Thyroid gland (tissue), 4 donors: ENCODE measurements at regions not wholly inside any gene's neighbourhood (a gene's known extent, or its start where the extent isn't known, plus 50 kb on each side); places are given as distances from the start of the nearest gene placed in this dataset.

Experiments used
- POLR2A ChIP-seq, 2 donors: fragments of 450-650 bp; IDR thresholded peaks; one replicate each; pipeline ENCODE4 v1.6.1; 2017; ENCODE audit warnings: antibody characterized with exemption in 2 of 2, mild to moderate bottlenecking in 2 of 2, moderate library complexity in 1 of 2
- TF ChIP-seq, protein P1 (sequence below), 6 experiments: fragments of 200-600 bp in 3 of 6; fragments of 450-650 bp in 3 of 6; sonication (generic) in 3 of 6; IDR thresholded peaks; one replicate each; pipeline ENCODE4 v1.5.1; 2016 to 2019; ENCODE audit warnings: antibody characterized with exemption in 6 of 6, mild to moderate bottlenecking in 2 of 6, inconsistent platforms in 1 of 6, moderate library complexity in 1 of 6

- TF ChIP-seq, protein P1, sequence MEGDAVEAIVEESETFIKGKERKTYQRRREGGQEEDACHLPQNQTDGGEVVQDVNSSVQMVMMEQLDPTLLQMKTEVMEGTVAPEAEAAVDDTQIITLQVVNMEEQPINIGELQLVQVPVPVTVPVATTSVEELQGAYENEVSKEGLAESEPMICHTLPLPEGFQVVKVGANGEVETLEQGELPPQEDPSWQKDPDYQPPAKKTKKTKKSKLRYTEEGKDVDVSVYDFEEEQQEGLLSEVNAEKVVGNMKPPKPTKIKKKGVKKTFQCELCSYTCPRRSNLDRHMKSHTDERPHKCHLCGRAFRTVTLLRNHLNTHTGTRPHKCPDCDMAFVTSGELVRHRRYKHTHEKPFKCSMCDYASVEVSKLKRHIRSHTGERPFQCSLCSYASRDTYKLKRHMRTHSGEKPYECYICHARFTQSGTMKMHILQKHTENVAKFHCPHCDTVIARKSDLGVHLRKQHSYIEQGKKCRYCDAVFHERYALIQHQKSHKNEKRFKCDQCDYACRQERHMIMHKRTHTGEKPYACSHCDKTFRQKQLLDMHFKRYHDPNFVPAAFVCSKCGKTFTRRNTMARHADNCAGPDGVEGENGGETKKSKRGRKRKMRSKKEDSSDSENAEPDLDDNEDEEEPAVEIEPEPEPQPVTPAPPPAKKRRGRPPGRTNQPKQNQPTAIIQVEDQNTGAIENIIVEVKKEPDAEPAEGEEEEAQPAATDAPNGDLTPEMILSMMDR (IDR thresholded peaks at IDR 0.05): no peak
- TF ChIP-seq POLR2A (IDR thresholded peaks at IDR 0.05): no peak
These were observed 115.1 kb downstream of the GYPC start for GRCh38 chr2:126771094-126771493.
